PC-3 (cell line): ENCODE measurements at regions not wholly inside any gene's neighbourhood (a gene's known extent, or its start where the extent isn't known, plus 50 kb on each side); places are given as distances from the start of the nearest gene placed in this dataset.

Experiments used
- ATAC-seq: fragments of 200-7000 bp; cut with Tn5 transposase; 2 replicates; pipeline ENCODE4 v1.9.1; 2020; ENCODE audit warnings: mild to moderate bottlenecking, moderate library complexity
- BruUV-seq: library from RNA; stranded (reverse); fragments of 400-500 nt; replicated peaks from 2 replicates; lab custom pipeline; 2021; lab: Mats Ljungman, UMichigan
- CTCF ChIA-PET: fragments of 300-600 bp; sonication (Branson Sonifier 250); formaldehyde crosslinking; loops from one replicate; lab custom pipeline; 2022; ENCODE audit warnings: antibody characterized with exemption; lab: Charles Lee
- POLR2A ChIA-PET: fragments of 300-600 bp; sonication (Branson Sonifier 250); formaldehyde crosslinking; loops from one replicate; lab custom pipeline; 2022; ENCODE audit warnings: antibody characterized with exemption; ENCODE audit not compliant: unreplicated experiment; lab: Charles Lee
- DNase-seq: peaks from one replicate; pipeline ENCODE4 v3.0.0-alpha.2; 2015
- H2AFZ ChIP-seq: fragments of 300-600 bp; sonication (generic); 2 replicates; pipeline ENCODE4 v1.6.0; 2016; ENCODE audit warnings: antibody characterized with exemption, low read length
- H3F3A ChIP-seq: fragments of 300-600 bp; sonication (generic); one replicate; pipeline ENCODE4 v1.6.0; 2017; ENCODE audit warnings: antibody characterized with exemption, low read length, control low read depth, mild to moderate bottlenecking; ENCODE audit not compliant: unreplicated experiment
- H3K27ac ChIP-seq: fragments of 300-600 bp; sonication (generic); 2 replicates; pipeline ENCODE4 v1.5.1; 2016; ENCODE audit warnings: mild to moderate bottlenecking, low read length
- H3K27me3 ChIP-seq: fragments of 300-600 bp; sonication (generic); 2 replicates; pipeline ENCODE4 v1.6.1; 2016; ENCODE audit warnings: low read length, mixed read lengths
- H3K36me3 ChIP-seq: fragments of 300-600 bp; sonication (generic); 2 replicates; pipeline ENCODE4 v1.6.1; 2016; ENCODE audit warnings: low read depth, mixed run types, low read length, mixed read lengths
- H3K4me1 ChIP-seq: fragments of 300-600 bp; sonication (generic); 2 replicates; pipeline ENCODE4 v1.5.1; 2016; ENCODE audit warnings: low read length; ENCODE audit not compliant: insufficient read depth
- H3K4me2 ChIP-seq: fragments of 300-600 bp; sonication (generic); 2 replicates; pipeline ENCODE4 v1.6.0; 2016; ENCODE audit warnings: low read length
- H3K4me3 ChIP-seq: fragments of 300-600 bp; sonication (generic); 2 replicates; pipeline ENCODE4 v1.5.1; 2016; ENCODE audit warnings: mild to moderate bottlenecking, low read length, mixed read lengths
- H3K79me2 ChIP-seq: fragments of 300-600 bp; sonication (generic); 2 replicates; pipeline ENCODE4 v1.6.1; 2017; ENCODE audit warnings: low read length, mixed read lengths
- H3K9ac ChIP-seq: fragments of 300-600 bp; sonication (generic); 2 replicates; pipeline ENCODE4 v1.6.0; 2016; ENCODE audit warnings: mild to moderate bottlenecking, low read length
- H3K9me2 ChIP-seq: fragments of 300-600 bp; sonication (generic); replicated peaks from 2 replicates; pipeline ENCODE4 v1.6.1; 2016; ENCODE audit warnings: mixed run types, low read length, mixed read lengths
- H3K9me3 ChIP-seq: fragments of 300-600 bp; sonication (generic); 2 replicates; pipeline ENCODE4 v1.6.1; 2016; ENCODE audit warnings: low read length, mixed read lengths
- H4K20me1 ChIP-seq: fragments of 300-600 bp; sonication (generic); 2 replicates; pipeline ENCODE4 v1.6.1; 2016; ENCODE audit warnings: low read length, mixed read lengths
- EZH2 ChIP-seq: fragments of 300-600 bp; sonication (generic); IDR thresholded peaks from one replicate; pipeline ENCODE4 v1.6.1; 2017; ENCODE audit warnings: antibody characterized with exemption, mild to moderate bottlenecking, low read length; ENCODE audit not compliant: unreplicated experiment
- EZH2phosphoT487 ChIP-seq: fragments of 300-600 bp; sonication (generic); IDR thresholded peaks from 2 replicates; pipeline ENCODE4 v1.6.1; 2018; ENCODE audit warnings: mild to moderate bottlenecking, antibody characterized with exemption, low read length, borderline replicate concordance
- intact Hi-C: fragments of 100-400 bp; cut with micrococcal nuclease; formaldehyde crosslinking; loops from 2 replicates; pipeline ENCODE4 v1.9.0; 2023
- TF ChIP-seq, protein P1 (sequence below): fragments of 300-600 bp; sonication (generic); conservative IDR thresholded peaks from 2 replicates; pipeline ENCODE4 v1.5.1; 2017; ENCODE audit warnings: antibody characterized with exemption, low read depth, mild to moderate bottlenecking, low read length

- DNase-seq (no peak), ATAC-seq (no peak)
- 0 out of 2 replicates have a peak, but pooled peaks cover 3% of the 10 kb centered on the region for H3K9me3 ChIP-seq
- H3F3A ChIP-seq, result no peaks in the 10 kb centered on the region
- H3K4me3 ChIP-seq, result no peak overlapping the region
- no peaks in the 10 kb centered on the region for H3K27me3 ChIP-seq
- intact Hi-C loops, result no loop called here
- no peaks in the 10 kb centered on the region for H4K20me1 ChIP-seq
- no peaks in the 10 kb centered on the region for H3K36me3 ChIP-seq
- H2AFZ ChIP-seq, result no peak overlapping the region
- no peaks in the 10 kb centered on the region for H3K79me2 ChIP-seq
- BruUV-seq, result no TSS peak
- no peak for TF ChIP-seq EZH2
- TF ChIP-seq, protein P1, sequence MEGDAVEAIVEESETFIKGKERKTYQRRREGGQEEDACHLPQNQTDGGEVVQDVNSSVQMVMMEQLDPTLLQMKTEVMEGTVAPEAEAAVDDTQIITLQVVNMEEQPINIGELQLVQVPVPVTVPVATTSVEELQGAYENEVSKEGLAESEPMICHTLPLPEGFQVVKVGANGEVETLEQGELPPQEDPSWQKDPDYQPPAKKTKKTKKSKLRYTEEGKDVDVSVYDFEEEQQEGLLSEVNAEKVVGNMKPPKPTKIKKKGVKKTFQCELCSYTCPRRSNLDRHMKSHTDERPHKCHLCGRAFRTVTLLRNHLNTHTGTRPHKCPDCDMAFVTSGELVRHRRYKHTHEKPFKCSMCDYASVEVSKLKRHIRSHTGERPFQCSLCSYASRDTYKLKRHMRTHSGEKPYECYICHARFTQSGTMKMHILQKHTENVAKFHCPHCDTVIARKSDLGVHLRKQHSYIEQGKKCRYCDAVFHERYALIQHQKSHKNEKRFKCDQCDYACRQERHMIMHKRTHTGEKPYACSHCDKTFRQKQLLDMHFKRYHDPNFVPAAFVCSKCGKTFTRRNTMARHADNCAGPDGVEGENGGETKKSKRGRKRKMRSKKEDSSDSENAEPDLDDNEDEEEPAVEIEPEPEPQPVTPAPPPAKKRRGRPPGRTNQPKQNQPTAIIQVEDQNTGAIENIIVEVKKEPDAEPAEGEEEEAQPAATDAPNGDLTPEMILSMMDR, result no peak
- no peak for TF ChIP-seq EZH2phosphoT487
- no peaks in the 10 kb centered on the region for H3K4me1 ChIP-seq
- ChIA-PET POLR2A (no interaction called here), CTCF (no interaction called here)
- H3K9me2 ChIP-seq, result no peaks in the 10 kb centered on the region
- no peak overlapping the region for H3K9ac ChIP-seq
- H3K4me2 ChIP-seq, result no peak overlapping the region
- no peak overlapping the region for H3K27ac ChIP-seq
These were observed 240.9 kb downstream of the DOK5 start for GRCh38 chr20:54716174-54716747.

GRCh38 chr20:54714817-54715216 lies 239.4 kb downstream of the DOK5 start:
- ChIA-PET POLR2A (no interaction called here), CTCF (no interaction called here)
- no peak for TF ChIP-seq EZH2phosphoT487
- TF ChIP-seq EZH2, result no peak
- TF ChIP-seq, protein P1, result no peak
- Histone ChIP-seq H3K4me3 (no peak overlapping the region), H3K79me2 (no peaks in the 10 kb centered on the region), H3K9me3 (0 out of 2 replicates have a peak, but pooled peaks cover 5% of the 10 kb centered on the region), H3K36me3 (no peaks in the 10 kb centered on the region), H4K20me1 (no peaks in the 10 kb centered on the region), H3K9me2 (no peaks in the 10 kb centered on the region), H3K4me2 (no peak overlapping the region), H2AFZ (no peak overlapping the region), H3F3A (no peaks in the 10 kb centered on the region), H3K9ac (no peak overlapping the region), H3K27ac (no peak overlapping the region), H3K4me1 (no peaks in the 10 kb centered on the region), H3K27me3 (no peaks in the 10 kb centered on the region)
- BruUV-seq, result no TSS peak
- no peak for DNase-seq
- intact Hi-C loops, result no loop called here
- ATAC-seq, result no peak

GRCh38 chr20:54713727-54714126 lies 238.3 kb downstream of the DOK5 start:
- Histone ChIP-seq H3K4me2 (no peak overlapping the region), H3F3A (no peaks in the 10 kb centered on the region), H4K20me1 (no peaks in the 10 kb centered on the region), H3K36me3 (no peaks in the 10 kb centered on the region), H3K4me1 (no peaks in the 10 kb centered on the region), H2AFZ (no peak overlapping the region), H3K27me3 (no peaks in the 10 kb centered on the region), H3K9ac (no peak overlapping the region), H3K9me3 (0 out of 2 replicates have a peak, but pooled peaks cover 9% of the 10 kb centered on the region), H3K9me2 (no peaks in the 10 kb centered on the region), H3K4me3 (no peak overlapping the region), H3K27ac (no peak overlapping the region), H3K79me2 (no peaks in the 10 kb centered on the region)
- no peak for TF ChIP-seq EZH2phosphoT487
- TF ChIP-seq, protein P1, result no peak
- TF ChIP-seq EZH2, result no peak
- ChIA-PET POLR2A (no interaction called here), CTCF (no interaction called here)
- DNase-seq (no peak), ATAC-seq (no peak)
- intact Hi-C loops, result no loop called here
- BruUV-seq, result no TSS peak
